Memory B cell (primary cell): ENCODE measurements at regions not wholly inside any gene's neighbourhood (a gene's known extent, or its start where the extent isn't known, plus 50 kb on each side); places are given as distances from the start of the nearest gene placed in this dataset.
"Not testable (repeated sequence)": the region's sequence is repeated elsewhere in the genome, so short reads cannot be mapped to it uniquely, and the experiment has no call there.

Experiments
- ATAC-seq: fragments of 150-1000 bp; cut with Tn5 transposase; 2 replicates; pipeline ENCODE4 v1.10.0; 2021; ENCODE audit warnings: low read depth, mild to moderate bottlenecking, moderate library complexity
- DNase-seq, 2 donors: peaks; one replicate each; pipeline ENCODE4 v3.0.0; 2022; ENCODE audit warnings: low spot score in 2 of 2
- H3K27ac Mint-ChIP-seq: one replicate; pipeline ENCODE4 v1.8.0; 2022; ENCODE audit warnings: mild to moderate bottlenecking, moderate library complexity, mixed read lengths
- H3K27me3 Mint-ChIP-seq: one replicate; pipeline ENCODE4 v1.8.0; 2022; ENCODE audit warnings: mixed read lengths
- H3K36me3 Mint-ChIP-seq: one replicate; pipeline ENCODE4 v1.8.0; 2022; ENCODE audit warnings: mild to moderate bottlenecking, mixed read lengths
- H3K4me1 Mint-ChIP-seq: one replicate; pipeline ENCODE4 v1.8.0; 2022; ENCODE audit warnings: mixed read lengths
- H3K4me3 Mint-ChIP-seq: one replicate; pipeline ENCODE4 v1.8.0; 2022; ENCODE audit warnings: mild to moderate bottlenecking, moderate library complexity, mixed read lengths
- H3K9me3 Mint-ChIP-seq: one replicate; pipeline ENCODE4 v1.8.0; 2022; ENCODE audit warnings: mixed read lengths

GRCh38 chr2:184297085-184297484 is 301.2 kb upstream of the ZNF804A start:
- Mint-ChIP-seq H3K36me3 (no peaks in the 10 kb centered on the region), H3K27me3 (no peaks in the 10 kb centered on the region), H3K9me3 (no peaks in the 10 kb centered on the region), H3K4me3 (no peak overlapping the region), H3K4me1 (peaks cover 5% of the 10 kb centered on the region), H3K27ac (no peak overlapping the region)
- DNase-seq (no peak), ATAC-seq (no peak)

DNA sequence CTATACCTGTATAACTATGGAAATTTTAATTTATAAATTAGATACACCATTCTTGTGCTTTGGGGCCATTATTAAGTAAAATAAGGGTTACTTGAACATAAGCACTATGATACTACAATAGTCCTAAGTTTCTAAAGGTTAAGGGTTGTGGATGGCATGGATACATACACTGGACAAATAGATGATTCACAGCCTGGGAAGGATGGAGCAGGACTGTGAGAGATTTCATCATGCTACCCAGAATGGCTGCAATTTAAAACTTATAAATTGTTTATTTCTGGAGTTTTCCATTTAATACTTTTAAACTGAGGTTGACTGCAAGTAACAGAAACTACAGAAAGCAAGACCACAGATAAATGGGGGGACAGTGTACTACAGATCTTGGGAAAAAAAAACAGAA is 295.8 kb upstream of the ZNF804A start:
- DNase-seq, result no peak
- Mint-ChIP-seq H3K4me3 (no peak overlapping the region), H3K4me1 (no peaks in the 10 kb centered on the region), H3K36me3 (no peaks in the 10 kb centered on the region), H3K9me3 (no peaks in the 10 kb centered on the region), H3K27ac (no peak overlapping the region), H3K27me3 (no peaks in the 10 kb centered on the region)
- no peak for ATAC-seq

- no peaks in the 10 kb centered on the region for H3K4me1 Mint-ChIP-seq
- H3K27me3 Mint-ChIP-seq, result no peaks in the 10 kb centered on the region
- ATAC-seq, result no peak
- H3K9me3 Mint-ChIP-seq, result no peaks in the 10 kb centered on the region
- H3K36me3 Mint-ChIP-seq, result no peaks in the 10 kb centered on the region
- no peak overlapping the region for H3K27ac Mint-ChIP-seq
- no peak overlapping the region for H3K4me3 Mint-ChIP-seq
- DNase-seq, result no peak
These were observed 294.3 kb upstream of the ZNF804A start for GRCh38 chr2:184304006-184304405.

GRCh38 chr2:184305105-184305504 is 293.2 kb upstream of the ZNF804A start:
- no peaks in the 10 kb centered on the region for H3K9me3 Mint-ChIP-seq
- no peak for DNase-seq
- H3K27me3 Mint-ChIP-seq, result no peaks in the 10 kb centered on the region
- no peaks in the 10 kb centered on the region for H3K36me3 Mint-ChIP-seq
- ATAC-seq, result no peak
- no peak overlapping the region for H3K27ac Mint-ChIP-seq
- no peaks in the 10 kb centered on the region for H3K4me1 Mint-ChIP-seq
- no peak overlapping the region for H3K4me3 Mint-ChIP-seq

DNA sequence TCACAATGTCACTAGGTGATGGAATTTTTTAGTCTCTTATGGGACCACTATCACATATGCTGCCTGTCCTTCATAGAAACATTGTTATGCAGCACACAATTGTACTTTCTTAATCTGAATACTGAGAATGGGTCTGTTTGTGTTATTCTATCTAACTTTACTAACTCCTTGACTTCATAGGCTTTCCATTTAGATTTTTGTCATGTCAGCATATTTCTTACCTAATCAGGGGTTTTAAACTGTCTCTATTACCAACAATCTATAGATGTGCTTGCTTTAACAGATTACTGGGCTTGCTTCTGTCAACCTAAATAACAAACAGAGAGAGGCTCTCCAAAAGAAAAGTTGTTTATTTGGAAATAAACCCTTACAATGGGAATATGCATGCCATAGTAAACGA is 289.6 kb upstream of the ZNF804A start:
- H3K4me3 Mint-ChIP-seq, result no peak overlapping the region
- DNase-seq (no peak), ATAC-seq (no peak)
- no peaks in the 10 kb centered on the region for H3K36me3 Mint-ChIP-seq
- H3K4me1 Mint-ChIP-seq, result no peaks in the 10 kb centered on the region
- H3K27ac Mint-ChIP-seq, result no peak overlapping the region
- H3K9me3 Mint-ChIP-seq, result no peaks in the 10 kb centered on the region
- H3K27me3 Mint-ChIP-seq, result no peaks in the 10 kb centered on the region

- H3K27ac Mint-ChIP-seq, result no peak overlapping the region
- no peaks in the 10 kb centered on the region for H3K36me3 Mint-ChIP-seq
- H3K27me3 Mint-ChIP-seq, result no peaks in the 10 kb centered on the region
- peaks cover 1% of the 10 kb centered on the region for H3K9me3 Mint-ChIP-seq
- DNase-seq, result no peak
- H3K4me1 Mint-ChIP-seq, result no peaks in the 10 kb centered on the region
- no peak for ATAC-seq
- H3K4me3 Mint-ChIP-seq, result no peak overlapping the region
These were observed 285.4 kb upstream of the ZNF804A start for GRCh38 chr2:184312970-184313369.

DNA sequence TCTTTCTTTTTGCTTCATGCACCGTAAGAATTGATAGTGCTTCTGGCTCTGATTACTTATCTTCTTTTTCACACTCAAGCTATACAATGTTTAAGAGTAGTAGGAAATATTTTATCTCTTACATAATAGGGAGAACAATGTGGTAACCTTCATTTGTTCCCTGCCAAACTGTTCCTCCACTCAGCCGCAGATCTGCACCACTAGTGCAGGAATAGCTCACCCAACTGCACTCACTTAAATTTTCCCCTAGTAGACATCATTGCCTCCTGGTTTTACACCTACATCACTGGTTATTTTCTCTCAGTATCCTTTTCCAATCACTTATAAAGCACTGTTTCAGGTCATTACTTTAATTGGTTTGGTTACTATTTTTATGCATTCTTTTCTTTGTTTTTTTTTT is 283.5 kb upstream of the ZNF804A start:
- no peak overlapping the region for H3K27ac Mint-ChIP-seq
- no peak for ATAC-seq
- no peaks in the 10 kb centered on the region for H3K4me1 Mint-ChIP-seq
- no peaks in the 10 kb centered on the region for H3K36me3 Mint-ChIP-seq
- no peak for DNase-seq
- peaks cover 1% of the 10 kb centered on the region for H3K9me3 Mint-ChIP-seq
- no peaks in the 10 kb centered on the region for H3K27me3 Mint-ChIP-seq
- H3K4me3 Mint-ChIP-seq, result no peak overlapping the region

GRCh38 chr2:184316921-184317320 is 281.4 kb upstream of the ZNF804A start:
- no peaks in the 10 kb centered on the region for H3K27me3 Mint-ChIP-seq
- DNase-seq (no peak), ATAC-seq (no peak)
- no peaks in the 10 kb centered on the region for H3K36me3 Mint-ChIP-seq
- no peak overlapping the region for H3K4me3 Mint-ChIP-seq
- H3K27ac Mint-ChIP-seq, result no peak overlapping the region
- peaks cover 3% of the 10 kb centered on the region for H3K9me3 Mint-ChIP-seq
- no peaks in the 10 kb centered on the region for H3K4me1 Mint-ChIP-seq

- H3K9me3 Mint-ChIP-seq, result peaks cover 2% of the 10 kb centered on the region
- H3K4me1 Mint-ChIP-seq, result no peaks in the 10 kb centered on the region
- no peak overlapping the region for H3K4me3 Mint-ChIP-seq
- ATAC-seq (no peak), DNase-seq (no peak)
- H3K27me3 Mint-ChIP-seq, result no peaks in the 10 kb centered on the region
- no peaks in the 10 kb centered on the region for H3K36me3 Mint-ChIP-seq
- no peak overlapping the region for H3K27ac Mint-ChIP-seq
These were observed 275.7 kb upstream of the ZNF804A start for GRCh38 chr2:184322615-184323014.

GRCh38 chr2:184326066-184326465 is 272.3 kb upstream of the ZNF804A start:
- Mint-ChIP-seq H3K9me3 (peaks cover 2% of the 10 kb centered on the region), H3K27me3 (no peaks in the 10 kb centered on the region), H3K4me3 (no peak overlapping the region), H3K4me1 (no peaks in the 10 kb centered on the region), H3K36me3 (no peaks in the 10 kb centered on the region), H3K27ac (no peak overlapping the region)
- no peak for ATAC-seq
- no peak for DNase-seq

DNA sequence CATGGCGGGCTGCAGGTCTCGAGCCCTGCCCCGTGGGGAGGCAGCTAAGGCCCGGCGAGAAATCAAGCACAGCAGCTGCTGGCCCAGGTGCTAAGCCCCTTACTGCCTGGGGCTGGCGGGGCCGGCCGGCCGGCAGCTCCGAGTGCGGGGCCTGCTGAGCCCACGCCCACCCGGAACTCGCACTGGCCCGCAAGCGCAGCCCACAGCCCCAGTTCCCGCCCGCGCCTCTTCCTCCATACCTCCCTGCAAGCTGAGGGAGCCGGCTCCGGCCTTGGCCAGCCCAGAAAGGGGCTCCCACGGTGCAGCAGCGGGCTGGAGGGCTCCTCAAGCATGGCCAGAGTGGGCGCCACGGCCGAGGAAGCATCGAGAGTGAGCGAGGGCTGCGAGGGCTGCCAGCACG is 270.5 kb upstream of the ZNF804A start:
- H3K27me3 Mint-ChIP-seq, H3K27ac Mint-ChIP-seq, DNase-seq, H3K4me3 Mint-ChIP-seq, H3K4me1 Mint-ChIP-seq, H3K36me3 Mint-ChIP-seq, ATAC-seq, H3K9me3 Mint-ChIP-seq: not testable (repeated sequence)

DNA sequence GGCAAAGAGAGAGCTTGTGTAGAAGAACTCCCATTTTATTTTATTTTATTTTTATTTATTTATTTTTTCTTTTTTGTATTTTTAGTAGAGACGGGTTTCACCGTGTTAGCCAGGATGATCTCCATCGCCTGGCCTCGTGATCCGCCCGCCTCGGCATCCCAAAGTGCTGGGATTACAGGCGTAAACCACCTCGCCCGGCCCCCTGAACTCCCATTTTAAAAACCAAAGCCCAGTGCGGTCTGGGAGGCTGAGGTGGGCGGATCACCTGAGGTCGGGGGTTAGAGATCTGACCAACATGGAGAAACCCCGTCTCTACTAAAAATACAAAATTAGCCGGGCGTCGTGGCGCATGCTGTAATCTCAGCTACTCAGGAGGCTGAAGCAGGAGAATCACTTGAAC is 267.8 kb upstream of the ZNF804A start:
- H3K9me3 Mint-ChIP-seq, H3K27me3 Mint-ChIP-seq, H3K27ac Mint-ChIP-seq, DNase-seq, H3K4me1 Mint-ChIP-seq, H3K36me3 Mint-ChIP-seq, ATAC-seq, H3K4me3 Mint-ChIP-seq: not testable (repeated sequence)

DNA sequence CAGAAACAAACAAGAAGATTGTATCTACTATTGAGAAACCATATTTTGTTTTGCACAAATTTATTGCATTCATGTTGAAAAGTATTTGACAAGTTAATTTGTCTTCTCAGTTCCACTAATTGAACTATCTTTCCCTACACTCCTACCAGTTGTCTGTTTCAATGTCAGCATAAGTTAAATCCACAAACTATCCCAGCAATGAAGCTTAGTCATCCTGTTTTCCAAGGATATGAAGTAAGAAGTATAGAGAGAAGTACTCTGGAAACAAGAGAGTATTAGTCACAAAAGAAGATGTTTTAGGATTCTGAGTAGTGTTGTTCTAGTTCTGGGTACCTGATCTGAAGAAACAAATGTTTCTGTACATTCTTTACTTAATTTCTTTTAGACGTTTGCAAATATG is 261.6 kb upstream of the ZNF804A start:
- no peaks in the 10 kb centered on the region for H3K36me3 Mint-ChIP-seq
- no peaks in the 10 kb centered on the region for H3K9me3 Mint-ChIP-seq
- H3K4me3 Mint-ChIP-seq, result no peak overlapping the region
- ATAC-seq (no peak), DNase-seq (no peak)
- H3K27ac Mint-ChIP-seq, result no peak overlapping the region
- no peaks in the 10 kb centered on the region for H3K4me1 Mint-ChIP-seq
- no peaks in the 10 kb centered on the region for H3K27me3 Mint-ChIP-seq

GRCh38 chr2:184338771-184339170 is 259.6 kb upstream of the ZNF804A start:
- Mint-ChIP-seq H3K27me3 (no peaks in the 10 kb centered on the region), H3K36me3 (no peaks in the 10 kb centered on the region), H3K4me1 (no peaks in the 10 kb centered on the region), H3K27ac (no peak overlapping the region), H3K9me3 (no peaks in the 10 kb centered on the region), H3K4me3 (no peak overlapping the region)
- ATAC-seq, result no peak
- no peak for DNase-seq

GRCh38 chr2:184339966-184340365 is 258.4 kb upstream of the ZNF804A start:
- no peaks in the 10 kb centered on the region for H3K27me3 Mint-ChIP-seq
- H3K4me3 Mint-ChIP-seq, result no peak overlapping the region
- H3K4me1 Mint-ChIP-seq, result no peaks in the 10 kb centered on the region
- no peaks in the 10 kb centered on the region for H3K9me3 Mint-ChIP-seq
- DNase-seq (no peak), ATAC-seq (no peak)
- no peak overlapping the region for H3K27ac Mint-ChIP-seq
- no peaks in the 10 kb centered on the region for H3K36me3 Mint-ChIP-seq
